NK-92 treated with Interleukin-12 subunit alpha and Interleukin-12 subunit beta, amount 100 ng/mL, for 24 hours (cell line): ENCODE measurements at regions not wholly inside any gene's neighbourhood (a gene's known extent, or its start where the extent isn't known, plus 50 kb on each side); places are given as distances from the start of the nearest gene placed in this dataset.
A peak's percentile ranks its signal among the peaks of the same experiment; 100 is the strongest.

ENCODE experiments used
- DNase-seq: peaks from one replicate; lab custom pipeline; 2025; lab: John Stamatoyannopoulos, UW

DNA sequence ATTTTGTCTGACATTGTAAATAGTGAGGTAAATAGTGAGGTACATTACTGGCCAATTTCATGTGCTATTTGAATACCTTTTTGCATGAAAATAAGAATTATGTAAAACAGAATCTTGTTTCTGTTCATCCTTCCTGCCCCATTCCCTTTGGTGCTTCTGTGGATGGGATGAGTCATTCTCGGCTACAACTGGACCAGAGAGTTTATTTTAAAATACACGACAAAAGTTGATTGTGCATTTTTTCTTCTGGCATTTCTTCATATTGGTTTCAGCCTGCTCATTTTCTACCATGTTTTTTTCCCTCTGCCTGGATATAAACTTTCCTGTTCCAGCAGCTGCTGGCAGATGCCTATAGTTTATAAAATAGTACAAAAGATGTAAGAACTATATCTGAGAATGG lies 107.5 kb downstream of the CYSLTR2 start:
- DNase-seq: no peak

DNA sequence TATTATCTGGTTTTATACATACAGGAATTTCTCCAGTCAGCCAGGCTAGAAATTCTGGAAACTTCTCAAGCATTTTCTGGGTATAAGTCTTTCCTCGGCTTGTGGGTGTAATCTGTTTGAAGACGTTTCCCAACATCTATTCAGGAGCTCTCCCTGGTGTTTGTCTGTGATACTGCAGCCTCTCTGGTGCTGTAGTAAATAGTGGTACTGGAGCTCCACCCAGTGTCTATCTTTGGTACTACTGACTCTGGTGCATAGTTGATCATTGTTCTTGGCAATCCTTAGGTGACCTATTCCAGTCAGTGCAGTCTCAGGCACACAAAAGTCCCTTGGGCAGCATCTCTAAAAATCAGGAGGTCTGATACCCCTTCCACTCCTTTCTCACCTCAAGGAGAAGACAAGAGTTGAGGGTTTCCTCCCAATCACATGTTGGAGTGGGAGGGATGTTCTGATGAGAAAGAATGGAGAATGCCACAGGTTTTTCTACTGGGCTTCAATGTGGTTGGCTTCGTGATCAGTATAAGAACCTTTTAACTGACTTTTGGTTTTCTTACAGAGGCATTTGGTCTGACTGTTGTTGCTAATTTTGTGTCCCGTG lies 115.5 kb downstream of the CYSLTR2 start:
- peak; percentile 62 for DNase-seq

DNA sequence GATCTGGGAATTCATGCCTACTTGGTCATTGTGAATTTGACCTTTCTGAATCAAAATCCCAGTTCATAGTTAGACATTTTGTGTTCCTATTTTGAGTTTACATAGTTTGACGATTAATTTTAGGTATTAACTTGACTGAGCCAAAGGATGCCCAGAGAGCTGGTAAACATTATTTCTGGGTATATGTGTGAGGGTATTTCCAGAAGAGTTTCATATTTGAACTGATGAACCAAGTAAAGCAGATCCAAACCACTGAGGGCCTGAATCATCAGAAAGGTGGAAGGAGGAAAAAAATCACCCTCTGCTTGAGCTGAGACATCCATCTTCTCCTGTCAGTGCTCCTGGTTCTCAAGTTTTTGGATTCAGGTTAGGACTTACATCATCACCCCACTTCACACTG lies 116.6 kb downstream of the CYSLTR2 start:
- DNase-seq: no peak

DNA sequence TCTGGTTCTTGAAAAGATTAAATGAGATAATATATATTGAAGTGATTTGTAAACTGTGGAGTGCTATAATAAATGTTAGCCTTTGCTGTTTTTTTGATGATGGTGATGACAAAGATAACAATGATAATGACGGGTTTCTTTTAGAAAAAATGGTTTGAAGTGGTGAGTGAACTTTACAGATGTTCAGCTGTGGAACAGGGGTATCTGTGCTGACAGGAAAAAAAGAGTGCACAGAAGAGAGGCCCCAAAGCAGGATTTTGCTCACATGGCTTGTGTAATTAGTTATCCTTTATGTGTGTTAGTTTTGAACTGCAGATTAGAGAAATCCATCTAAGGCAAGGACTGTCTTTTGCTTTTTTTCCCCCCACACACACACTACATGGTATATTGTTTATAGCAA lies 119.2 kb downstream of the CYSLTR2 start:
- DNase-seq: no peak

DNA sequence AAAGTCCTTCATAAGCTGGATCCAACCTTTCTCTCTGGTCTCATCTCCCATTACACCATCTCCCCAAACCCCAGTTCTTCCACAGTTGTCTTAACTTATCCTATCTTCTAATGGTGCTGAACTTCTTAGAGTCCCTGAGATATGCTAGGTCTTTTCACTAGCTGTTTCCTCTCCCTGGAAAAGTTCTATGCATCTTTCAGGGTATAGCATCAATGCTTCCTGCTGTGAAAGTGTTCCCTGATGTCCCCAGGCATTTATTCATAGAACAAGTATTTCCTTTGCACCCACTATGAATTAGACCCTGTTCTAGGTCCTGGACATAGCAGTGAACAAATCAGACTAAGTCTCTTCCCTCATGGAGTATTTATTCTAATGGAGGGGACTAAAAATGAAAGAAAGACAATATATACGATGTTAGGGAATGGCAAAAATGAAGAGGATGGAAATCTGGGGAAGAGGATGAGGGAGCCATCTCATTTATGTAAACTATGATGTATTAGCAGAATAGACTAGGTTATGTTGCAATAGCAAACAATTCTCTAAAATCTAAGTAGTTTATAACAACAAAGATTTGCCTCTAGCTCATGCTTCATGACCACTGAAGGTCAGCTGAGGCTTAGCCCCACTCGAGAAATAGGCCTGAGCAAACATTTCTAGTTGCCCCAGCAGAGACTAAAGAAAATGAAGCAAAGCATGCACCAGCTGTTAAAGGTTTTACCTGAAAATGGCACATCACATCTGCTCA lies 120.0 kb downstream of the CYSLTR2 start:
- DNase-seq: no peak

DNA sequence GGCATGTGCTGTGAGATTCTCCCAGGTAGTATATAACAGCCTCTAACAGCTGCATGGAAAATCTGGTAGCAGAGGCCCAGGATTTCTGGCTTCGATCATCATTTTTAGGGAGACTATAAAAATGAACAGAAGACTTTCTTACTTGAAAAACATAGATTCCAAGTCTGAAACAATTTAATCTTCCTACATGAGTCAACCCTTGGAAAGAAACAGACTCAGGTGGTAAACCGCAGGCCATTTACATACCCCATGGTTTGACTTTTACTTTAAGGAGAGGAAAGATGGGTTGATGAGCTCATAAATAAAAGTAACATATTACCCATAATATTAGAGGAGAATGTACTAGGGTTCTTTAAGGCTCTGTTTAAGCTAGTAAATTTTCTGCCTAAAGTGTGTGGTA lies 121.6 kb downstream of the CYSLTR2 start:
- no peak for DNase-seq

DNA sequence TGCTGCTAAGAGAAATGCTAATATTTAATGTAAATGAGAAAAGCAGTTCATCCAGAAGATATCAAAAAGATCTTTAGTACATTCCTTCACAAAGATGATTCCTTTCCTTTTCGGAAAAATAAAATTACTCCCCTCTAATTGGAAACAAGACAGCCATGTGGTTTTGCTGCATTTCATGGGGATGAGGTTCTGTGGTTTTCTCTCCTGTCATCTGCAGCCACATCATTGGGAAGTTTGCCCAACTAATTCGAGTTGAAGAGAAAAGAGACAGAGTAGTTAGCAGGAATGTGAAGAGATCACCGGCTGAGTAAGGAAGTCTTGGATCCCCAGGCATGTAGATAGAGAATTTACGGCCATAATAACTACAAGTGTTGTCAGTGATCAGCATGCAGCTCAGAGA lies 122.1 kb downstream of the CYSLTR2 start:
- no peak for DNase-seq

DNA sequence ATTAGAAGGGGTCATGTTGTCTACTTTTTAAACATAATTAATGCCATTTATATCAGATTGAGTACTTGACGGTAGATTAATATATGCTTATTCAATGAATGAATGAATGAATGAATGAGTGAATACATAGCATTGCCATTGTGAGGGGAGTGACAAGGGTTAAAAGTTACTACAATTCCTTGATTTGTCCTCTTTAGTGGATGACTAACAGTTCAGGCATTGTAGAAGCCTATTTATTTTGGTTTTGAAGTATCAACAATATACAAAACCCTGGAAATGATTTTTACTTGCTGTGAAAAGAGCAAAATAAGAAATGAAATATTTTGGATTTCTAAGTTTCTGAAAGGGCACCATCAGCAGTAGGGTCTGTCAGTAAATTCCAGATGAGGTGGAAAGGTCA lies 122.7 kb downstream of the CYSLTR2 start:
- DNase-seq: no peak

DNA sequence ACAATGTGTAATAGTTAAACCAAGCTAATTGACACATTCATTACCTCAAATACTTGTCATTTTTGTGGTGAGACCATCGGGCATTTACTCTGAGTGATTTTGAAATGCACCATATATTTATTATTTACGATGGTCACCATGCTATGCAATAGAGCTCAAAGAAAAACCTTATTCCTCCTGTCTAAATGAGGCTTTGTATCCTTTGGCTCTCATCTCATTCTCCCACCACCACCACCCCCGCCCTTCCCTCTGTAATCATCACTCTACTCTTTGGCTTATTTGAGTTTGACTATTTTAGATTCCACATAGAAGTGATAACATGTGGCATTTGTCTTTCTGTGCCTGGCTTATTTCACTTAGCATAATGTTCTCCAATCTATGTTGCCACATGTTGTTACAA lies 124.9 kb downstream of the CYSLTR2 start:
- no peak for DNase-seq

DNA sequence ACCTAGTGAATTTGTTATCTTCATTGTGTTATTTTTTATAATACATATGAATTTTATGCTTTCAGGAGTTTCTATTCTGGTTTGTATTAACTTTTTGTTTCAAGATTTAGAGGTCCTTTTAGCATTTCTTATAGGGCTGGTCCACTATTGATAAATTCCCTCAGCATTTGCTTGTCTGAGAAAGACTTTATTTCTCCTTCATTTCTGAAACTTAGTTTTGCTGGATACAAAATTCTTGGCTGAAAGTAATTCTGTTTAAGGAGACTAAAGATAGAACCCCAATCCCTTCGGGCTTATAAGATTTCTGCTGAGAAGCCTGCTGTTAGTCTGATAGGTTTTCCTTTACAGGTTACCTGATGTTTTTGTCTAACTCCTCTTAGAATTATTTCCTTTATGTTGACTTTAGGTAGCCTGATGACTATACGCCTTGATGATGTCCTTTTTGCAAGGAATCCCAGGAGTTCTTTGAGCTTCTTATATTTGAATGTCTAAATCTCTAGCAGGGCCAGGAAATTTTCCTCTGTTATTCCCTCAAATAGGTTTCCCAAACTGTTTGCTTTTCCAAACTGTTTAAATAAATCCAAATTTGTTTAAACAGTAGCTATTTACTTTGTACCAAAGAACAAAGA lies 127.1 kb downstream of the CYSLTR2 start:
- DNase-seq: no peak

DNA sequence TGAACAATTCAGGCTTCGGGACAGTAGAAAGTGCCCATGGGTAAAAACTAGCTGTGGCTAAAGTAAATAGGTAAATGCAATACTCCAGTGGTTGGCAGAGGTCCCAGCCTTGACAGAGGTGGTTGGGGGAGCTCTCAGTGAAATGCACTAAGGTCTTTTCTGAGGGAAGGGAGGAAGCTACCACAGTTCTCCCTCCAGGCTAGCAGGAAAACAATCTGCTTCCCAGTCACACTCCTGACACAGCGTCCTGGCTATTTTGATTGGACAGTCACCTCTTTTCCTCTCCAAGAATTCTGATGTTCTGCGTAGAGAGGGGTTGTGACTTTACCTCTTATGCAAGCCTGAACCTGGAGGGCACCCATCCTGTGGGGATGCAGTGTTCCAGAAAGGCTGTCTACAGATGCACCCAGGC lies 128.7 kb downstream of the CYSLTR2 start:
- DNase-seq: no peak

DNA sequence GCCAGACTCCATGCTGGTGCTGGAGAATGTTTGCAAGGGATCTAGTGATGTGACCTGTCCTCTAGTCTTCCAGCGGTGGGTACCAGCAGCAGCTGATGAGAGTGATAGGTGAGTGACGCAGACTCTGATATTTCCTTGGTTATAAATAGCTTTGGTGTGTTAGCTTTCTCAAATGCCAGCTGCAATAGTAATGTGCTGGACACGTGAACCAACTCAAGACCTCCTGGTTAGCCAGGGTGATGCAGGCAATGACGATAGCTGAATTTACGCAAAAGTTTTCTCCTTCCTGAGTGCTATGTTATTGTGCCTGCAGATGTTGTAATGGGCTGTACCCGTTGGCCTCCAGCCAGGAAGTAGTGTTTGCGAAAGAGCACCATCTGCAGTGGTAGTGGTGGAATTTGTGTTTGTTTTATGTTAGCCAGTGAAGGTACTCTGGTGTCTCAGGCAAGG lies 129.5 kb downstream of the CYSLTR2 start:
- peak; percentile 61 for DNase-seq

DNA sequence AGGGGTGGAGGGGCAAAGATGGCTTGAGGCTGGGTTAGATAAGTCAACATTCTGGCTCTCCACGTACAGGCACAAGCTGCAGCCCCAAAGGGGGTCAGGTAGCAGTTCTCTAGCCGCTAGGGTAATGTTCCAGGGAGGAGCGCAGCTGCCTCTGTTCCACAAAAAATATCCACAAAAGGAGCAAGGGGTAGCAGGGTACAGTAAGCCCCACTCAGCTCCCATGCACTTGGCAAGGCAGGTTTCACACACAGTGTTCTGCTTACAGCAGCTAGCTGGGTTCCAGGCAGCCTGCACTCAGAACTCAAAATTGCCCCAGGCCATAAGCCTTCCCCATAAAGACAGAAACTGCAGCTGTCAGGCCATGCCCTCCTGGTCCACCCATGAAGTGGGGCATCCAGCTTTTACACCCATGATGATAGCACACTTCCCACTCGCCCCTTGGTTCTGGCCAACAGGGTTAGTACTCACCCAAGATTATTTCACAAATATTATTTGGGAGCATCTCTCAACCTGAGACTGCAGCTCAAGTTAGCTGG lies 130.0 kb downstream of the CYSLTR2 start:
- DNase-seq: no peak

DNA sequence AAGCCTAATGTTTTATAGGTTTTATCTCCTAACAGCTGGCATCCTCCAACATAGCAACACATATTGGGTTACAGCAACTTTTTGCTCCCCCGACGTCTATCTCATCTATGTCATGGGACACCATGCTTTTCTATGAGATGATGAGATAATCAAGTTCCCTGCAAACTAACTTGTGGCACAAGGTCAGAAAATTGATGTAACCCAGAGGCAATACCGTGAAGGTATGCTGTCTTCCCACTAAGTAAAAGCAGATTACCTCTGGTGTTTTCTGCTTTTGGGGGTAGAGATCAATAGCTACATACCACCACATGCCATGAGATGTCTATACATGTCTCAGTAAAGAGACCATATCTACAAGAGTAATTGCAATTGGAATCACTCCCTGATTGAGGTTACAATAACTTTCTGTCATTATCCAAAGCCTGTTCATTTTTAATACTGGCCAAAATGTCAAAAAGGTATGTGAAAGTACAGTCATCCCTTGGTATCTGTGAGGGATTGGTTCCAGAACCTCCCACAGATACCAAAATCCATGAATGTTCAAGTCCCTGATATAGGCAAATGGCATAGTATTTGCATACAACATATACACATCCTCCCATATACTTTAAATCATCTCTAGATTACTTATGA lies 131.3 kb downstream of the CYSLTR2 start:
- no peak for DNase-seq

DNA sequence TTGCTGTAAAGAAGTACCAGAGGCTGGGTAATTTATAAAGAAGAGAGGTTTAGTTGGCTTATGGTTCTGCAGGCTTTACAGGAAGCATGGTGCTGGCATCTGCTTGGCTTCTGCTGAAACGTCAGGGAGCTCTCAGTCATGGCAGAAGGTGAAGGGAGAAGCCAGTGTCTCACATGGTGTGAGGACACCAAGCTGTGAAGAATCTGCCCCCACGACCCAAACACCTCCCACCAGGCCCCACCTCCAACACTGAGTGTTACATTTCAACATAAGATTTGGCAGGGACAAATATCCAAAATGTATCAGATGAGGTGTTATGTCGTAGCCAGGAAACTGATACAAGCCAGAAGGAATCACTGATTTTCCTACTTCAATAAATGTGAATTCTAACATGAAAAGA lies 136.5 kb downstream of the CYSLTR2 start:
- no peak for DNase-seq

DNA sequence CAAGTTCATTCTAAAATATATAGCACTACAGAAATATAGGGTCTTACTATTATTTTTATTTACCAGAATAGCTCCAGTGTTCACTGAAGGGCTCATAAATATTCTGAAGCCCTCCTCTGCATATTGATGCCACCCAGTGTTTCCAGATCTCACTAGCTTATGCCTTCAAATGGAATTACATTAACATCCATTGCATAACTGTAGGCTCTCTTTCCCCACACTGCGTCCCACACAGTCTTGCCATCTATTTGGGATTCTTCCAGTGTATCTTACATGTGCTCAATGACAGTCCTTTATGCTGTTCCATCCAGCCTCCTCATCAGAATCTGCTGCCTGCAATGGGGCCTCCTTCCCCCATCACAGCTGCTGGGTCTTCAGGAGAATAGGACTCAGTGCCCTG lies 137.2 kb downstream of the CYSLTR2 start:
- DNase-seq: no peak

DNA sequence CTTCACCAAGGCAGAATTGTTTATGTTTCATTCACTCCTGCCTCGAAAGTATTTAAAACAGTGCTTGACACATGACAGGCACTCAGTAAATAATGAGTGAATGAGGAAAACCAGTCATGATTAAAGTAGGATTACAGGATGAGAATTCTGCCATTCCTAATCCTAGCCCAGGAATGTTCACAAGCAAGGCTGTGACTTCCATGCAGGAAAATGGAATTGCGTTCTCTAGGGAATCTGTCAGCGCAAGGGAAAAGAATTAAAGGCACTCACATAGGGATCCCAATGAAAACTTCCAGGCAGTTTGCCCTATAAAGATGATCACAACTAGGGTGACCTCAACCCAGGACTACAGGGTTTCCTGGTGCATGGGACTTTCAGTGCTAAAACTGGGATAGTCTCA lies 143.4 kb downstream of the CYSLTR2 start:
- no peak for DNase-seq

DNA sequence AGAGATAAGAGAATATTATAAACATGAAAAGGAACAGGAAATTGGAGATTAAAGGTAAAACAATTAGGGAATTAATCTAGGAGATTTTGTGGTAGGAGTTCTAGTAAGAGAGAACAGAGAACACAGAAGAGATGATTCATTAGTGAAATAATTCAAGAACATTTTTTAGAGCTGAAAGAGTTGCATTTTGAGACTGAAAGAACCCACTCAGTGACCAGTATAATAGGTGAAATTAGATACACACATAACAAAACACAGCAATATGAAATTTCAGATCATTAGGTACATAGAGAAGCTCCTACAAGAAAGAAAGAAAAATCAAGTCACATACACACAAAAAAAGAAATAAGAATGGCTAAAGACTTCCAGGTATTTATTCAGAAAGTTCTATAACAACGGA lies 144.0 kb downstream of the CYSLTR2 start:
- no peak for DNase-seq

DNA sequence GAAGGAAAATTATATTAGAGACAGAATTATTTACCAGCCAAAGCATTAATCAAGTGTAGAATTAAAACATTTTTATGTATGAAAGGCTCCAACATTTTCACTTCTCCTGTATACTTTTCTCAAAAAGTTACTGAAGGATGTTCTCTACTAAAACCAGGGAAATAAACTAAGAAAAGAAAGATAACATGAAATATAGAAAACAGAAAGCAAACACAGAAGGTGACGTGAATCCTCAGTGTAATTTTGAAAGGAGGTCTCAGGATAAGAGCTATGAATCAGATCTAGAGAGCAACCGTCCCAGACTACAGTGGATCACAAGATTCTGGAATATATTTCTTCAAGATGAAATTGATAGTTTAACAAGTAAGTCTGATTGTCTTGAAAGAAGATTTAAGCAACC lies 144.5 kb downstream of the CYSLTR2 start:
- no peak for DNase-seq

DNA sequence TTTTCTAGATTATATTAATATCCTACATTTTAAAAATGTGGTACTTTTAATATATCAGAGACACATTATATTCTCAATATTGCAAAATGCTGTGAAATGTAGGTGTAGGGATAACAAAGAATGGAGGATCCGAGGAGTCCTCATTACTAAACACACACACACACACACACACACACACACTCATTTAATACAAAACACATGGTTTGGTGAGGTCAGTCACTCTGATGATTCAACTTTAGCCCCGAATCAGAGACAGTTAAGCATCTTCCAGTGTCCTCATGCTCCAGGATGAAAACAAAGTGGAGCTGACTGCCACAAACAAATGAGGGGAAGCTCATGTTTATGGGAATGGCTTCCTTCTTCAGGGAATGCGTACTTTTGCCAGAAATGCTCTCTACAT lies 147.5 kb downstream of the CYSLTR2 start:
- no peak for DNase-seq

DNA sequence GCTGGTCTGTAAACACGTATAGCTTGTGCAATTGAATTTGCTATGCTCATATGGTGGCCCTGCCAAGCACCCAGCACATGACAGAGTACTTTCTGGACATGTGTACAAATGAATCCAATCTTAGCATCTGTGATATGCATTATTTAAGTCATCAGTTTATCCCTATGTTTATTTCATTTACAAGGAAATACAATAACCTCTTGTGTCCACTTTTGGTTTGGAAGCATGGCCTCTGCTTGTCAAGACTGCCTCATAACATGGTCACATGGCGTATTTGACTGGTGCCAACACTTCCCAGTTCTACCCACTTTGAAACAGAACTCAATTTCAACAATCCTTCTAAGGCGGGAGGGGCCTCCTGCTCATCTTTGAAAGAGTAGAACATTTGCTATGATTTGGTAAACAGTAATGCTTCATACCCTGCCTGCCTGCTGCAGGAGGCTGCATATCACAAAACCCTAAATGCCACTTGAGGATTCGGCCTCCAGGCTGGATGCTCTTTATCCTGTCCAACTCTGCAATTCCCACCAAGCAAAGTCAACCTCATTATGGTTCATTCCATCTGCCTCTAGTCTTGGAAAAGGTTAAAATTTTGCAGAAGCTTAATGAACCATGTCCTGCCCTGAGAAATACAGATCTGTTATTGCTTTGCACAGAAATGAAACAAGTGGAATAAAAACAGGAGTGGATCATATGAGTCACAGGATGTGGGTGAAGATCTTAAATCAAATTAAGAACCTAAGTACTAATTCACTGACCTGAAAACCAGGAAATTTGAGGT lies 151.3 kb downstream of the CYSLTR2 start:
- no peak for DNase-seq

DNA sequence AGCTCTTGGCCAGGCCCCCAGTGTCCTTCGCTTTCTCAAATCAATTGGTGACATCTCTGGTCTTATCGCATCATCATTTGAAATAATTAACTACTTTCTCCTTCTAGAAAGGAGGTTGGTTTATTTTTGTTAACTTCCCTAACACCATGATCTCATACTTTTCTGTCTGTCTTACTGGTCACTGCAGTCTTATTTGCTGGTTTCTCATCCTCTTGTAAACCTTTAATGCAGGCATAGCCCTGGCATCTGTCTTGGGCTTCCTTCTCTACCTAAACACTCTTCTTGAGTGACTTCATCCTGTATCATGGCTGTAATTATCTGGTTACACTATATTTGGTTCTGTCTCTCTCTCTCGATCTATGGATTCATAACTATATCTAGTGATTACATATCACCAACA lies 152.8 kb downstream of the CYSLTR2 start:
- no peak for DNase-seq
